T-helper 1 cell treated with Interleukin-12 subunit alpha and Interleukin-12 subunit beta and Interleukin-4 antibody, amounts not matched to agents 30 μg/mL and 1 μg/mL, for 36 hours (primary cell): ENCODE measurements at regions not wholly inside any gene's neighbourhood (a gene's known extent, or its start where the extent isn't known, plus 50 kb on each side); places are given as distances from the start of the nearest gene placed in this dataset.

ENCODE experiments used
- H3K27ac Mint-ChIP-seq: one replicate; pipeline ENCODE4 v1.8.0; 2021; ENCODE audit warnings: mild to moderate bottlenecking, mixed read lengths
- H3K27me3 Mint-ChIP-seq: one replicate; pipeline ENCODE4 v1.8.0; 2021; ENCODE audit warnings: low read depth, mixed read lengths
- H3K36me3 Mint-ChIP-seq: one replicate; pipeline ENCODE4 v1.8.0; 2021; ENCODE audit warnings: low read depth, mixed read lengths
- H3K4me1 Mint-ChIP-seq: one replicate; pipeline ENCODE4 v1.8.0; 2021; ENCODE audit warnings: low read depth, mixed read lengths
- H3K4me3 Mint-ChIP-seq: one replicate; pipeline ENCODE4 v1.8.0; 2021; ENCODE audit warnings: mild to moderate bottlenecking, moderate library complexity, mixed read lengths
- H3K9me3 Mint-ChIP-seq: one replicate; pipeline ENCODE4 v1.8.0; 2021; ENCODE audit warnings: mixed read lengths

DNA sequence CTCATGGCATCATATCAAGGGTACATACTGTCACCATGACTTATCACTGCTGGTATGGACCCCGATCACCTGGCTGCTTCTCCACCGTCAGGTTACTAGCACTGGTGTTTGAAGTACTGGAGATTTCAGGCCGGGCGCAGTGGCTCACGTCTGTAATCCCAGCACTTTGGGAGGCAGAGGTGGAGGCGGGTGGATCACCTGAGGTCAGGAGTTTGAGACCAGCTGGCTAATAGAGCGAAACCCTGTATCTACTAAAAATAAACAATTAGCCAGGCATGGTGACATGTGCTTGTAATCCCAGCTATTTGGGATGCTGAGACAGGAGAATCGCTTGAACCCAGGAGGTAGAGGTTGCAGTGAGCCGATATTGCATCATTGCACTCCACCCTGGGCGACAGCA, 82.4 kb upstream of the ANO1 start:
- Mint-ChIP-seq H3K27ac (no peak overlapping the region), H3K4me1 (peaks cover 13% of the 10 kb centered on the region), H3K36me3 (peaks cover 4% of the 10 kb centered on the region), H3K27me3 (peaks cover 20% of the 10 kb centered on the region), H3K4me3 (no peak overlapping the region), H3K9me3 (peaks cover 11% of the 10 kb centered on the region)

DNA sequence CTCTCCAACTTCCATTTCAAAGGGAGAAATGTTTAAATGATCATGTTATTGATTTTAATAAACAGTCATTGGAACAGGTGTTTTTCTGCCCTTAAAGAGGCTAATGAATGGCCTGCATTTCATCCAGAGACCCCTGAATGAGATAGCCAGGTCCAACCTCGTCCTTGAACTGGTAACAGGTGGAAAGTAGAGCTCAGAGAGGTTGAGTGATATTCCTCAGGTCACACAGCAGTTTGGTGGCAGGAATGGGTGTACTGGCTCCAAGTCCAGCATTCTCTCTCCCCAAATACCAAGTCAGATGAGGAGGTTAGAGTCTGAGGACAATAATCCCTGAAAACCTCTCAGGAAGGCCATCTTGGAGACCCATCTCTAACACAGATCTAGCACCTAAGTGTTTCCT, 81.7 kb upstream of the ANO1 start:
- H3K9me3 Mint-ChIP-seq = peaks cover 11% of the 10 kb centered on the region
- H3K27ac Mint-ChIP-seq = no peak overlapping the region
- H3K4me3 Mint-ChIP-seq = no peak overlapping the region
- peaks cover 14% of the 10 kb centered on the region for H3K27me3 Mint-ChIP-seq
- peaks cover 14% of the 10 kb centered on the region for H3K4me1 Mint-ChIP-seq
- peaks cover 4% of the 10 kb centered on the region for H3K36me3 Mint-ChIP-seq

DNA sequence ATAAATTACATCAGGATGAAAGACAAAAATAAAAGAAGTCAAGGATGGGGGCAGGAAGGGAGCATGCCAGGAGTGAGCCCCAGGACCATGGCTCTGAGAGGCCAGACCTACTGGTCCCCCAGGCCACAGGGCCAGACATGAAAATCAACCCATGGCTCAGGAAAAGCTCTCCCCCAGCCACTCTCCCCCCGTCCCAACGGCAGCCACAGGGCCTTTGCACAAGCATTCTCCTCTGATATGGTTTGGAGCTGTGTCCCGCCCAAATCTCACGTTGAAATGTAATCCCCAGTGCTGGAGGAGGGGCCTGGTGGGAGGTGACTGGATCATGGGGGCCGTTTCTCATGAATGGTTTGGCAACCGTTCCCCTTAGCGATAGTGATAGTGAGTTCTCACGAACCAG, 80.8 kb upstream of the ANO1 start:
- Mint-ChIP-seq H3K27me3 (peaks cover 6% of the 10 kb centered on the region), H3K27ac (no peak overlapping the region), H3K36me3 (peaks cover 4% of the 10 kb centered on the region), H3K4me3 (no peak overlapping the region), H3K4me1 (peaks cover 14% of the 10 kb centered on the region), H3K9me3 (peaks cover 11% of the 10 kb centered on the region)

DNA sequence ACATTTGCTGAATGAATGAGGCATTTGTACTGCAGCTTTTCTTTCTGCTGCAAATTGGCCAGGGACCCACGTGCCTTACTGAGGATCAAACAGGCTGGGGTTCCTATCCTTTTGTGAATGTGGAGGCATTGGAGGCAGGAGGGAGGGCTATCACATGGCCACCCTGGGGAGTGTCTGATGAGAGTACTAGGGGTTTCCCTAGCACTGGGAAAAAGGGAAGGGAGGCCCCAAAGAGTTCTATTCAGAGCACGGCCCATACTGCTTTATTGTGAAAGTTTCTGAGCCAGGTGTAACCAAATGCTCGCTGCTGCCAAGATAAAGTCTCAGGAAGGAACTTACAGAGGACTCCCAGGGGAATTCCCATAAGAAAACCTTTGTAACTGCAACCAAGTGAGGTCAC, 78.4 kb upstream of the ANO1 start:
- H3K27ac Mint-ChIP-seq = no peak overlapping the region
- no peak overlapping the region for H3K4me3 Mint-ChIP-seq
- H3K4me1 Mint-ChIP-seq = peaks cover 16% of the 10 kb centered on the region
- H3K9me3 Mint-ChIP-seq = peaks cover 8% of the 10 kb centered on the region
- peaks cover 4% of the 10 kb centered on the region for H3K36me3 Mint-ChIP-seq
- peaks cover 4% of the 10 kb centered on the region for H3K27me3 Mint-ChIP-seq

DNA sequence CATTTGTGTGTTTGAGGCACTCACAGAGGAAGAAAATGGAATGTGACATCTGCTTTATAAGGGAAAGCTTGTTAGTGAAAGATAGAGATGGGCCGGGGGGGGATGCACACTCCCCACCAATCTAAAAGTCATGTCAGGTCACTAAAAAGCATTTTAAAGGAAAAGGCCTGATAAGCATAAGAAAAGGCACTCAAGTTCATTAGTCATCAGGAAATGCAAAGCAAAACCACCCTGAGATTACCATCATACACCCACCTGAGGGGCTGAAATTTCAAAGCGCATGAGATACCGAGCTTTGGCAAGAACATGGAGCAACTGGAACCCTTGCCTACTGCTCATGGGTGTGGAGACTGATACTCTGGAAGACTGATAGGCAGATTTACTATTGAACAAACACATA, 77.9 kb upstream of the ANO1 start:
- H3K27ac Mint-ChIP-seq = no peak overlapping the region
- H3K27me3 Mint-ChIP-seq = peaks cover 4% of the 10 kb centered on the region
- H3K4me1 Mint-ChIP-seq = peaks cover 16% of the 10 kb centered on the region
- H3K9me3 Mint-ChIP-seq = peaks cover 5% of the 10 kb centered on the region
- peaks cover 4% of the 10 kb centered on the region for H3K36me3 Mint-ChIP-seq
- no peak overlapping the region for H3K4me3 Mint-ChIP-seq

DNA sequence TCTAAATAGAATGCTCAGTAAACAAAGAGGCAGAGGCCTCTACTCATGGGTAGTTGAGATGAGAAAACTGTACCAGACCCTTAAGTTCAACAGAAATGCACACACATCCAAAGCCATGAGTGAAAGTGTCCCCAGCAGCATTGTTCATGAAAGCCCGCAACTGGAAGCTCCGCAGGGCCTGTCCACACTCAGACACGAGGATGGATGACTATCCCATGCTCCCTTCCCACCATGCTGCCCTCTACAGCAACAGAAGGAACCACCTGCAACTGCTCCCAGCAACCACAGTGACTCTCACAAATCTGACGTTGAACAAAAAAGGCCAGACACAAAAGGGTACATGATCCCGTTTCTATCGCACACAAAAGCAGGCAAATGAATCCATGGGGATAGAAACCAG, 76.9 kb upstream of the ANO1 start:
- H3K27ac Mint-ChIP-seq = no peak overlapping the region
- H3K27me3 Mint-ChIP-seq = peaks cover 6% of the 10 kb centered on the region
- peaks cover 5% of the 10 kb centered on the region for H3K9me3 Mint-ChIP-seq
- peaks cover 4% of the 10 kb centered on the region for H3K36me3 Mint-ChIP-seq
- peaks cover 16% of the 10 kb centered on the region for H3K4me1 Mint-ChIP-seq
- H3K4me3 Mint-ChIP-seq = no peak overlapping the region

DNA sequence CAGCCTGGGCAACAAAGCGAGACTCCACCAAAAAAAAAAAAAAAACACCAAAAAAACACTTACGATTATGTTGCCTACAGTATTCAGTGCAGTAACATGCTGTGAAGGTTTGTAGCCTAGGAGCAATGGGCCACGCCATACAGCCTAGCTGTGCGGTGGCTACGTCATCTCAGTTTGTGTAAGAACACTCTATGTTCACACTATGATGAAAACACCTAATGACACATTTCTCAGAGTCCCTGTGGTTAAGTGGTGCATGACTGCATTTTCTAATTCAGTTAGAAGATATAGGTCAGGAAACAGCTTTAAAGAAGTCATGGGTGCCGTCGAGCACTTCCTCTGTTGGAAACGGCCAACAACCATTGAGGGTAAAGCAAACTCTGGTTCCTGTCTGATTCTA, 75.7 kb upstream of the ANO1 start:
- H3K4me1 Mint-ChIP-seq = peaks cover 16% of the 10 kb centered on the region
- H3K36me3 Mint-ChIP-seq = peaks cover 4% of the 10 kb centered on the region
- peak overlapping the region; percentile 25 for H3K4me3 Mint-ChIP-seq
- peaks cover 5% of the 10 kb centered on the region for H3K9me3 Mint-ChIP-seq
- H3K27ac Mint-ChIP-seq = peak overlapping the region; percentile 82
- peaks cover 9% of the 10 kb centered on the region for H3K27me3 Mint-ChIP-seq

DNA sequence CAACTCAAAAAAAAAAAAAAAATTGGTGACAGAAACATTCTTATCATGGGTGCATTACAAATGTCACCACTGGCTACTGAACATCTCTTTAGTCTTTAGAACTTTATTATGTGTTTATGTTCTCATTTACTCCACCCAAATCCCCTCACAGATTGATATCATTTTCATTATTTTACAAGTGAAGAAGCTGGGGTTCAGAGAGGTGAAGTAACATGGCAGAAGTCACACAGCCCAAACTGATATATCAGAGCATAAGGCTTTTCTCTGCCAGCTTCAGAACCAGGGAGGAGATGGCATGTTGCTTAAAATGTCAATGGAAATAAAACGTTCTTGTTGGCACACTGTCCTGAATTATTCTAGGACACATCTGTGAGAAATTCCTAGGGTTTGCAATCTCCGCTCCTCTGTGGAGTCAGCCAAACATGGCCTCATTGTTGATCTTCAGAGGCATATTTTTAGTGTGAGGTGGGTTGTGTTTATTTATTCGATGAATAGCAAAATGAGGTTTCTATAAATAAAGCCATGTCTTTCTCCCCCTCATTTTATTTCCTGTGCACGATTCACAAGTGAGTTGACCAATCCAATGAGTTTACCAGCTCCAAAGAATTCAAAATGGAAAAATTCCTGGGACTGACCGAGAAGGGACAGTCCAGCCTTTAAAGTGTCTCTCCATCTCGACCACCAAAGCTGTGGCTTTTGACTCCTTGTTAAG, 72.9 kb upstream of the ANO1 start:
- Mint-ChIP-seq H3K27ac (no peak overlapping the region), H3K4me3 (no peak overlapping the region), H3K27me3 (peaks cover 6% of the 10 kb centered on the region), H3K36me3 (peaks cover 1% of the 10 kb centered on the region), H3K4me1 (peaks cover 9% of the 10 kb centered on the region), H3K9me3 (peaks cover 5% of the 10 kb centered on the region)

DNA sequence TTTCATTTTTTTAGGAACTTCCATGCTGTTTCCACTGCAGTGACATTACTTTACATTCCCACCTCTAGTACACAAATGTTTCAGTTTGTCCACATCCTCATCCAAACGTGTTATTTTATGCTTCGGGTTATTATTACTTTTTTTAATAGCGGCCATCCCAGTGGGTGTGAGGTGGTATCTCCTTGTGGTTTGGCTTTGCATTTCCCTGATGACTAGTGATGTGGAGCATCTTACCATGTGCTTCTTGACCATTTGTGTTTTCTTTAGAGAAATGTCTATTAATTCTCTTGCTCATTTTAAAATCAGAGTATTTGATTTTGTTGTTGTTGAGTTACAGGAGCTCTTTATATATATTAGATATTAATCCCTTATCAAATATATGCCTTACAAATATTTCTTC, 70.3 kb upstream of the ANO1 start:
- Mint-ChIP-seq H3K27me3 (peaks cover 6% of the 10 kb centered on the region), H3K27ac (no peak overlapping the region), H3K4me3 (no peak overlapping the region), H3K9me3 (peaks cover 2% of the 10 kb centered on the region), H3K4me1 (no peaks in the 10 kb centered on the region), H3K36me3 (no peaks in the 10 kb centered on the region)

DNA sequence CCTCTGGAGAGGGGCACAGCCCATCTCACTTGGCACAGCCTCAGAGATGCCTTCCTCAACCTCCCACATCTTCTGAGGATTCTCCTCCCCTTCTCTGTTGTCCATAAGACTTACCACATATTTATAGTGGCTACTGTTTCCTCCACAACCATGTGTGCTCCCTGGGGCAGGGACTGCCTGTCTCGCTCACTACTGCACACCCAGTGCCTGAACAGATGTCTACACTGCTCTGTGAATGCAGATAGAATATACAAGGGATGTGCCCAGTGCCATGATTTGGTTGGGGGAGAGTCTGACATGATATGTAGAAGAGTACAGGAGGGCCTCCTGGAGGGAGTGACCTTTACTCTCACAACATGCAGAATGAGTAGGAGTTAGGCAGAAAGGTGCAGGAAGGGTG, 67.3 kb upstream of the ANO1 start:
- peaks cover 6% of the 10 kb centered on the region for H3K27me3 Mint-ChIP-seq
- H3K27ac Mint-ChIP-seq = no peak overlapping the region
- H3K9me3 Mint-ChIP-seq = no peaks in the 10 kb centered on the region
- H3K36me3 Mint-ChIP-seq = no peaks in the 10 kb centered on the region
- H3K4me1 Mint-ChIP-seq = no peaks in the 10 kb centered on the region
- H3K4me3 Mint-ChIP-seq = no peak overlapping the region

DNA sequence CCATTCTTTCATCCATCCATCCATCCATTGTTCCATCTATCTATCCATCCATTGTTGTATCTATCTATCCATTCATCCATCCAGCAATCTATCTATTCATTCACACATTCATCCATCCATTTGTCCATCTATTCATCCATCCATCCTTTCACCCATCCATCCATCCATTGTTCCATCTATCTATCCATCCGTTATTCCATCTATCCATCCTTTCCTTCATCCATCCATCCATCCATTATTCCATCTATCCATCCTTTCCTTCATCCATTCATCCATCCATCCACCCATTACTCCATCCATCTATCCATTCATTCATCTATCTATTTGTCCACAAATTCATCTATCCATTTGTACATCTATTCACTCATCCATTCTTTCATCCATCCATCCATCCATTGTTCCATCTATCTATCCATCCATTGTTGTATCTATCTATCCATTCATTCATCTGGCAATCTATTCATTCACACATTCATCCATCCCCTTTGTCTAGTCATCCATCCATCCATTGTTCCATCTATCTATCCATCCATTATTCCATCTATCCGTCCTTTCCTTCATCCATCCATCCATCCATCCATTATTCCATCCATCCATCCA, 65.9 kb upstream of the ANO1 start:
- no peaks in the 10 kb centered on the region for H3K27me3 Mint-ChIP-seq
- no peak overlapping the region for H3K27ac Mint-ChIP-seq
- H3K4me1 Mint-ChIP-seq = peaks cover 3% of the 10 kb centered on the region
- H3K36me3 Mint-ChIP-seq = no peaks in the 10 kb centered on the region
- H3K9me3 Mint-ChIP-seq = no peaks in the 10 kb centered on the region
- H3K4me3 Mint-ChIP-seq = no peak overlapping the region

DNA sequence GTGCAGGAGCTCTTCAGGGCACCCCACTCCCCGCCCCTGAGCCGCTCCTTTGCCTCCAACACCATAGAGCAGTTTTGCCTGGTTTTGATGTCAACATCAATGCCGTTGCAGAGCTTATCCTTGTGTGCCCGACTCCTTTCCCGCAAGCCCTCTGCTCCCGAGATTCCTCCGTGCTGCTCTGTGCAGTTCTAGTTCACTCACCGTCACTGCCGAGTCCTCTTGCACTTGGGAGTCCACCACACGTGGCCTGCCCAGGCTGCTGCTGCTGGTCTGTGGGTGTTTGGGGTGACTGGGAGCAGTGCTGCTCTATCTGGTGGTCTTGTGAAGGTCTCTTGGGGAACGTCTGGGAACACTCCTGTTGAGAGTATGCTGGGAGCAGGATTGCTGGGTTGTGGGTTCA, 63.8 kb upstream of the ANO1 start:
- H3K27ac Mint-ChIP-seq = no peak overlapping the region
- no peaks in the 10 kb centered on the region for H3K36me3 Mint-ChIP-seq
- H3K4me1 Mint-ChIP-seq = peaks cover 3% of the 10 kb centered on the region

DNA sequence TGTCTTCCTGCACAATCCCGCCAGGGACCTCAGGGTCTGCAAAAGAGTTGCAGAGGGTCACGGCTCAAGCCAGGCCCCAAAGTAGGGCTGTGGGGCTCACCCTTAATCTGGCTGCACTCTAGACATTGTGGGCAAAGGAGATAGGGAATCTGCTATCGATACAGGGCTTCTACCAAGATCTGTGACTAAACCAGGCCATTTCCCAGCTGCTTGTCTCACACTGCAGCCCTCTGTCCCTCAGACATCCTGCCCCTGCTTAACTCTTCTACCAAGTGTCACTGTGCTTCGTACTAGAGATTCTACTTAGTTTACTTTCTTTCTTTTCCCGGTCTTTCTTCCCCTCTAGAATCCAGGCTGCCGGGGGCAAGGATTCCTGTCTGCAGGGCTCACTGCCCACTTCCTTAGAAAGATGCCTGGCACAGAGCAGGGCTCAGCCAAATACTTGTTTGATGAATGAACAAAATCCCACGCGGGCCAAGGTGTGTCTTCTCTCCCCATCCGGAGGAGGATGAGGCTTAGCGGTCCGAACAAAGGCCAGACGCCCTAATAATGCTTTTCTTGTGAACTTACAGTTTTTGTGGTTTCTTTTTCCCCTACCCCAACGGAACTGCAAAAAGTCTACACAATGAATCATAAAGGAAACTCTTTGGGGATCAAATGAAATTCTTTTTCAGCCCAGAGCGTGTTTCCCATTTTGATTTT, 61.3 kb upstream of the ANO1 start:
- Mint-ChIP-seq H3K36me3 (no peaks in the 10 kb centered on the region), H3K9me3 (no peaks in the 10 kb centered on the region), H3K4me3 (no peak overlapping the region), H3K27me3 (no peaks in the 10 kb centered on the region), H3K4me1 (peaks cover 3% of the 10 kb centered on the region), H3K27ac (no peak overlapping the region)

More for the DNA sequence above, 63.8 kb upstream of the ANO1 start:
- Mint-ChIP-seq H3K27me3 (no peaks in the 10 kb centered on the region), H3K9me3 (no peaks in the 10 kb centered on the region), H3K4me3 (no peak overlapping the region)

DNA sequence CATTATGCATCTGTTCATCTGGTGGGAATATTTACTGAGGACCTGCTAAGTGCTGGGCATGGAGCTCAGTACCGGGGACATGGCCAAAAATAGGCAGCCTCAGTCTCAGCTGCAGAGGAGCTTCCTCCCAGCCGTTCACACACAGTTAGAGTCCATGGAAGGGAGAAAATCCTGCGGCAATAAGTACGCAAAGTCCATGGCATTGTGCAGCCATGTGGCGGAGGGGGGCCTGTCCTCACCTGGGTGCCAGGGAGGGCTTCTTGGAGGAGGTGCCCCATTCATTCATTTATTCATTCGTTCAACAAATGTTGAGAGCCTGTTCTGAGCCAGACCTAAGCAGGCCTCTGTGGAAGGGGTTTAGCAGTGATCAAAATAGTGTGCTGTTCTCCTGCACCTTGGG, 59.3 kb upstream of the ANO1 start:
- Mint-ChIP-seq H3K27ac (no peak overlapping the region), H3K27me3 (no peaks in the 10 kb centered on the region), H3K36me3 (no peaks in the 10 kb centered on the region), H3K4me1 (peaks cover 3% of the 10 kb centered on the region), H3K4me3 (no peak overlapping the region), H3K9me3 (no peaks in the 10 kb centered on the region)

DNA sequence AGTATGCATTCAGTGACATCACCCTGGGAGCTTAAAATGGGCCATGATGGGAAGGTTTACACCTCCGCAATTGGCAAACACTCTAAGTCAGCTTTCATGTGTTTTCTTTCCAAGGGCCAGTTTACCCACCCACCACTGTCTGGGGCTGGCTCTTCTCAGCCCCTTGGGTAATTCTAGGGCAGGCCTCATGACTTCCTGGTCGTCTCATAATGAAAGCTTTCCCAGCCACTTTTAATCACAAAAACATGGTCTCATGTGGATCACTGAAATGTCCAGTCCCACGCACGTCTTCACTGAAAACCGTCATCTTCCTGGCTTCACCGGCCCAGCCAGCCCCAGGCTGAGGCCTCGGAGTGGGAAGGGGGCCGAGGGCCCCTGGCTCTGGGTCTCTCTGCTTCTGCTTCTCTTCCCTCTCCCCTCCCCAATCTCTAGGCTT, 58.5 kb upstream of the ANO1 start:
- H3K4me3 Mint-ChIP-seq = no peak overlapping the region

More for the DNA sequence above, 58.5 kb upstream of the ANO1 start:
- H3K27ac Mint-ChIP-seq = no peak overlapping the region
- H3K4me1 Mint-ChIP-seq = peaks cover 3% of the 10 kb centered on the region
- no peaks in the 10 kb centered on the region for H3K9me3 Mint-ChIP-seq
- no peaks in the 10 kb centered on the region for H3K27me3 Mint-ChIP-seq
- H3K36me3 Mint-ChIP-seq = no peaks in the 10 kb centered on the region
